Caki2 (cell line): ENCODE measurements at regions not wholly inside any gene's neighbourhood (a gene's known extent, or its start where the extent isn't known, plus 50 kb on each side); places are given as distances from the start of the nearest gene placed in this dataset.

Source experiments
- DNase-seq: peaks from one replicate; pipeline ENCODE4 v3.0.0-alpha.2; 2015; ENCODE audit warnings: low read depth
- in situ Hi-C: cut with HindIII; loops from 2 replicates; pipeline ENCODE4 v1.10.0; 2016; ENCODE audit warnings: low sequenced_read_pairs, low pct_unique_long_range_greater_than_20kb, mixed read lengths

DNA sequence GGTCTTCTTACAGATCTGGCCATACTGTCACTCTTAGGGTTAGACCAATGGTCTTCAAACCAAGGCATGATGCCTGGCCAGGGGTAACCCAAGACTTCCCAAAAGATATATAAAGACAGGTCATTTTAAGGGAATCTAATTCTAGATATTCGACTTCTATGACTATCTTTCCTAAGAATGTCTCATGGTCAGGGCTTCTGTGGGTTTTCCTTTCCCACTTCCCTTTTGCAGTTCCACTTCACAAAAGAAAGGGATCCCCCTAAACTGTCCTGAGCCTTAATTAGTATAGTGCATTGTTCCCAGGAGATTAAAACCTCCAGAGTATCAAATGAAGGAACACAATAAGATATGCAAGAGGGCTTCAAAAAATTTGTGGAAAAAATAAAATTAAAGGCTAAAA, 223.6 kb upstream of the SIX2 start:
- no peak for DNase-seq
- in situ Hi-C loops: no loop called here

- in situ Hi-C loops: no loop called here
- no peak for DNase-seq
Measured at GRCh38 chr2:45229411-45229810, 220.2 kb upstream of the SIX2 start.

DNA sequence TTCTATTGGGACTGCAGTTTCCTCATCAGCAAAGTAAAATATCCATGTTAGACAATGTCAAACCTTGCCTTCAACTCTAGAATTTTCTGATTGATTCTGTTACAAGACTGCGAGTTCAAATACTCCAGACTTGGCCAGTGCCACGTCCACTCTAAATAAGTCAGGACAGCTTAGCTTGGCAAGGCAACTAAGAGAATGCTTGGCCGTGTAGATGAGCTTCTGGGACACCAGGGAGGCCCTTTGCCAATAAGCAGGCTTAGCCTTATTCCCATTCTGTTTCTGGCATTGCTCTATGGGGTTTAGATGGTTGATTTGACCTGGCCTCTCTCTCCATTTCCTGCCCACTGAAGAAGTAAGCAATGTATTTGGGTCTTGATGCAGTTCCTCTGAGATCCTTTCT, 218.1 kb upstream of the SIX2 start:
- in situ Hi-C loops: no loop called here
- no peak for DNase-seq

DNA sequence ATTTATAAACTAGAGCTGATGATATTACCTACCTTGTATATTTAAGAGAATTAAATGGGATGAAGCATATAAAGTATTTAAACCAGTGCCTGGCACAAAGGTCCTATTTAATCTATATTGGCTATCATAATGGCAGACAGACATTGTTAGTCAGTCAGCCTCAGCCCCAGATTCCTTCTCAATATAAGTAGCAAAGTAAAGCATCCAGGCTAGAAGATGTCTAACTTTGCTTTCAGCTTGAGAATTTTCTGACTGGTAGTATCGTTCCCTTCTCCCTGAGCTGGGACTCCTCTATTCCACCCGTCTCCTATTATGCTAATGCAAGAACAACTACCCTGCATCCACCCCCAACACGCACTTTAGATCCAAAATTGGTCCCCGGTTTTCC, 215.7 kb upstream of the SIX2 start:
- no peak for DNase-seq
- in situ Hi-C loops: no loop called here

- in situ Hi-C loops: no loop called here
- no peak for DNase-seq
Measured at GRCh38 chr2:45224321-45224992, 215.2 kb upstream of the SIX2 start.

DNA sequence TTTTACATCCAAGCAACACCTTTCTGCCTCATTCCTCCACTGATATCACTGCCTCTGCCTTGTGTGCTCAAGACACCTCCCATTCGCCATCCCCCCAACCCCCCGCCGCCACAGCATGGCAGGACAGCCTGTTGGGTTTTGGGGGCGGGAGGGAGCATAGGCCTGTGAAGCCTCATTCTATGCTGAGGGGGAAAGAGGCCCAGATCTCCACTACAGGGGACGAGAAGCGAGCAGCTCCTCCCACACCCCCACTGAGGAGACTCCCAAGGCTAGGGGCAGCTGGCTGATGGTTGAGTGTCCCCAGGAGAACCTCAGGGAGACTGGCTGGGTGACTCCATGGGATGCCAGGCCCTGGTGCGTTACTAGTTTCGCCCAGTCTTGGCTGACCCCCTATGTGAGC, 214.3 kb upstream of the SIX2 start:
- in situ Hi-C loops: no loop called here
- no peak for DNase-seq

DNA sequence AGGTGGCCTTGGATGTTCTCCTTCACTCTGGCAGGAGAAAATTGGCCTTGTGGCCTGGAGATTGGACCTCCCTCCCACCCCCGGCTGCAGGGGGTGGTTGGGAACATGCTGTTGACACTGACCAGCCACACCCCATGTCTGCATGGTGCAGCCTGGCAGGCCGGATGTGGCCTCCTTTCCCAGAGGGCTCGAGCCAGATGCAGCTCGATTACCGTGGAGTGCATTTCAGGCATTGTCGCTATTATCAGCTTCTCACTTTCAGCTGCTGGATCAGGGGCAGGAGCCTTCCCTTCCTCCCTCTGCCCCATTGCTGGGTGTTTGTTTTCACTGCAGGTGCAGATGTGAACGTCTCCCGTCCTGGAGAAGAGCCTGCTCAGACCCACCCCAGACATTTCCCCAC, 211.0 kb upstream of the SIX2 start:
- in situ Hi-C loops: no loop called here
- no peak for DNase-seq

- in situ Hi-C loops: no loop called here
- no peak for DNase-seq
Measured at GRCh38 chr2:45218931-45219339, 209.7 kb upstream of the SIX2 start.

DNA sequence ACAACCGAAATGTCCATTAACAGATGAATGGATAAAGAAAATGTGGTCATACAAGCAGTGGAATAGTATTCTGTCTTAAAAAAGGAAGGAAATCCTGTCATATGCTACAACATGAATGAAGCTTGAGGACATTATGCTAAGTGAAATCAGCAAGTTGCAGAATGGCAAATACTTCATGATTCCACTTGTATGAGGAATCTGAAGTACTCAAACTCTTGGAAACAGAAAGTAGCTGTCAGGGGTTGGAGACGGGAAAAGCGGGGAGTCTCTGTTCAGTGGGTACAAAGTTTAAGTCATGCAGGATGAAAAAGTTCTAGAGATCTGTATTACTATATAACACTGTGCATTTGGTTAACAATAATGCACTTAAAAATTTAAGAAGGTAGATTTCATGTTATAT, 209.0 kb upstream of the SIX2 start:
- in situ Hi-C loops: no loop called here
- no peak for DNase-seq

GRCh38 chr2:45216118-45216517, 206.9 kb upstream of the SIX2 start:
- in situ Hi-C loops: no loop called here

GRCh38 chr2:45214550-45214949, 205.3 kb upstream of the SIX2 start:
- in situ Hi-C loops: no loop called here
- DNase-seq: no peak

More at GRCh38 chr2:45216118-45216517, 206.9 kb upstream of the SIX2 start:
- DNase-seq: no peak

GRCh38 chr2:45212953-45213635, 203.8 kb upstream of the SIX2 start:
- no peak for DNase-seq
- in situ Hi-C loops: no loop called here

DNA sequence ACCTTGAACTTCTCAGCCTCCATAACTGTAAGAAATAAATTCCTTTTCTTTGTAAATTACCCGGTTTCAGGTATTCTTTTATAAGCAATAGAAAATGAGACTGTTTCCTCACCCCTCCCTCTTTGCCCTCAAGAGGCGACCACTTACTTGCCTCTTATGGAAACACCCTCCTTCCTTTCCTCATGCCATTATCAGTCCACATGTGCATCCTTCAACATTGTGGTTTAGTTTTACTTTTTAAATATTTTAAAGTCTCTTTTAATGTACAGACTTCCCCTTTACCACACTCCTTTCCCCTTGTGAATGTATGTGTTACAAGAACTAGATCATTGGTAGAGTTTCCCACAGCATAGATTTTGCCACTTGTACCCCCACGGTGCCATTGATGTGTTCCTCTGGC, 202.4 kb upstream of the SIX2 start:
- DNase-seq: no peak
- in situ Hi-C loops: no loop called here

DNA sequence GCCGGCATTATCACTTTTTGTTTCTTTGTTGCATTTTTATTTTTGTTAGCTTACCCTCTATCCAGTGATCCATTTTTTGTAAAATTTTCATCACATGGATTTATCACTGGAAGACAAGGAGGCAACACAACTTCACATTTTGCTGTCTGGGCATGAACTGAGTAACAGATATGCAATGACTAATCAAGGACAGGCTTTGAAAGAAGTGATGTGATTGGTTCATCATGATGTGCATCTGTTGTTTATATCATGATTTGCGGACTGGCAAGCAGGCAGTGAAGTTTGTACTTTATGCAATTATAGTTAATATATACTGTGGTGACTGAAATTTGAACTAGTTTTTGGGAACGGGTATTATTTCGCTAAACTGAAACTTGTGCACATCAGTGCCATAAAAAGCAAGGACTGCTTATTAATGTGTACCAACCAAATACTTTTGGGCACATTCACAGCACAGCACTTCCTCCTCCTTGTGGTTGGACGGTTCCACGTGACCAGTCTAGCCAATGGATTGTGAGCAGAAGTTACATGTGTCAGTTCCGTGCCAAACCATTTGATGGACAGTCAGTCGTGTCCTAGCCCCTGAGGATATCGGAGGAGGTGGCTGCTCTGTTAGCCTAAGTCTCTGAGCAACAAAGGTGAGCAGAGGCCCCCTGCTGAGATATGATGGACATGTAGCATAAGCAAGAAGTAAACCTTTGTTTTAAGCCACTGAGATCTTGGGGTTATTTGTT, 201.4 kb upstream of the SIX2 start:
- in situ Hi-C loops: no loop called here
- peak; percentile 66 for DNase-seq

DNA sequence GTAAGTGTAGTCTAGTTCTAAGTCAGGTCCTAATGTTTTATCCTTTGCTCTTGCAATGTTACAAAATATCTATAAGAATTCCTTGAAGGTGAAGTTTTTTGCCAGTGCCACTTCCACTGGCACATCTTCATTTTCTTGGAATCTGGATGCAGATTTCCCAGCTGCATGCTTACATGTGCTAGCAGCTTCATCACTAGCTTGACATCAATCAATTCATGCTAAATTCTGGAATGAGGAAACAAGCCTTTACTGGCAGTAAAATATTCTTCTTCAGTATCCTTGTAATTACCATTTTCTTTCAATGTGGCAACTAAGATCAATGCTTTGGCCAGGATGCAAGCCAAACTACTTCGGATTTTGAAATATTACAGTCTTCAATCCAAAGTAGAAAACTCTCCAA, 200.6 kb upstream of the SIX2 start:
- no peak for DNase-seq
- in situ Hi-C loops: no loop called here

DNA sequence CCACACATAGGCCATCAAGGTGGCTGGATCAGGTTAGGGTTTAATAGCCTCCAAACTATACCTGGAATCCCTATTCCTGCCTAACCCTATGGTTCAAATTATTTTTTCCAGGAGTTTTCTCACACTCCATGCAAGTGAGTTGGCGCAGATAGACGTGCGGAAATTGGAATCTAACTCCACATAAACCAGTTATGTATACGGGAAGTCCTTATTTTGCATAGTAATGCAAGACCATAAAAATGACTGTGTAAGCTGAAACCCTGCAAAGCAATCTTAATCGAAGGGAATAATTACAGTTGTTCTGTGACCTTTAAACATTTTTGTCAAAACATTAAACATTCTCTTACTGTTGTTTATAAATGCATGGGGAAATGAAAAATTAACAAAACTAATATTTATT, 200.1 kb upstream of the SIX2 start:
- no peak for DNase-seq
- in situ Hi-C loops: no loop called here

DNA sequence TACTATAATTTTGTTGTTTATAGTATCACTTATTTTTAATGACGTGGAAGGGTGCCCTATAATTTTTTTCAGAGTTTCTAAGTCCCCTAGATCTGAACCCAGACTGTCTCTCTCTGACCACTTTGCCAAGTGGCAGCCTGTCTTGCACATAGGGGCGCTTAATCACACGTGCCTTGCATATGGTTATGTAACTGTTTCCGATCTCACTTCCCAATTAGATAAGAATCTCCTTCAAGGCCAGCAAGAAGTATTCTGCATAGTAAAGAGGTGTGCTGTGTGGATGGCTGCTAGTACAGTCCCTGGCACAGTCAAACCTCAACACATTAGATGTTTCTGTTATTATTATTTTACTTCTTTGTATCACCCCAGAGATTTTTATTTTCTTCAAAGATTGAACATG, 197.8 kb upstream of the SIX2 start:
- no peak for DNase-seq
- in situ Hi-C loops: no loop called here

DNA sequence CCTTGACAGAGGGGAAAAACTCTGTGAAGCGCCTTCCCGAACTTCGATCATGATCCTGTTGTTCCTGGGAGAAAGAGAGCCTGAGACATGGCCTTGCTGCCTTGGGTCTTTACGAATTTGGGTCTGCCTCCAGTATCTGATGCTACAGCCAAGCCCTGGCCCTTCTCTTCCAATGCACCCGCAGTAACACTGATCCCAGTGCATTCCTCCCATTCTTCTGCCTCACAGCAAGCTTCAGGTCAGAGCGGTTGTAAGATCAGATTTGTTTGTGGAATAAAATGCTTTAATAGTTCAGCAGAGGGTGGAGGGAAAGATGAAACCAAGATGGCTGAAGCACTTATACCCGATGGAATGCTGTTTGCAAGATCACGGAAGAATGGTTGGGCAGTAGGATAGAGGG, 196.7 kb upstream of the SIX2 start:
- DNase-seq: no peak
- in situ Hi-C loops: no loop called here

- DNase-seq: no peak
- in situ Hi-C loops: no loop called here
Measured at GRCh38 chr2:45205480-45205879, 196.2 kb upstream of the SIX2 start.

DNA sequence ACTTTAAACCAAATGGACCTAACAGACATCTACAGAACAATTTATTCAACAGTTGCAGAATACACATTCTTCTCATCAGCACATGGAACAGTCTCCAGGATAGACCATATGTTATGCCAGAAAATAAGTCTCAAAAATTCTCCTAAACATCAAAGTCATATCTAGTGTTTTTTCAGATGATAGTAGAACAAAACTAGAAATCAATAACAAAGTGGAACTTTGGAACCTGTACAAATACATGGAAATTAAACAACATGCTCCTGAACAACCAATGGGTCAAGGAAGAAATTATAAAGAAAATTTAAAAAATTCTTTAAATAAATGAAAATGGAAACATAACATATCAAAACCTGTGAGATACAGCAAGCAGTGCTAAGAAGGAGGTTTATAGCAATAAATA, 194.1 kb upstream of the SIX2 start:
- DNase-seq: no peak
- in situ Hi-C loops: no loop called here
